Effector memory CD8-positive, alpha-beta T cell (primary cell): ENCODE measurements at regions not wholly inside any gene's neighbourhood (a gene's known extent, or its start where the extent isn't known, plus 50 kb on each side); places are given as distances from the start of the nearest gene placed in this dataset.

Source experiments
- ATAC-seq: fragments of 150-1000 bp; cut with Tn5 transposase; replicated peaks from 2 replicates; pipeline ENCODE4 v1.10.0; 2021; ENCODE audit warnings: mild to moderate bottlenecking, moderate library complexity
- DNase-seq, 3 experiments: peaks; one replicate each; pipeline ENCODE4 v3.0.0; 2021
- H3K27ac Mint-ChIP-seq, 2 donors: one replicate each; pipeline ENCODE4 v1.8.0; 2022; ENCODE audit warnings: mild to moderate bottlenecking in 2 of 2, mixed read lengths in 2 of 2, moderate library complexity in 2 of 2
- H3K27me3 Mint-ChIP-seq, 2 donors: one replicate each; pipeline ENCODE4 v1.8.0; 2022; ENCODE audit warnings: mixed read lengths in 2 of 2
- H3K36me3 Mint-ChIP-seq: one replicate; pipeline ENCODE4 v1.8.0; 2022; ENCODE audit warnings: mild to moderate bottlenecking, moderate library complexity, mixed read lengths; ENCODE audit not compliant: insufficient read depth
- H3K4me1 Mint-ChIP-seq, 2 donors: one replicate each; pipeline ENCODE4 v1.8.0; 2022; ENCODE audit warnings: low read depth in 2 of 2, mixed read lengths in 2 of 2
- H3K4me3 Mint-ChIP-seq, 2 donors: one replicate each; pipeline ENCODE4 v1.8.0; 2022; ENCODE audit warnings: mild to moderate bottlenecking in 2 of 2, mixed read lengths in 2 of 2, moderate library complexity in 2 of 2
- H3K9me3 Mint-ChIP-seq, 2 donors: one replicate each; pipeline ENCODE4 v1.8.0; 2022; ENCODE audit warnings: mixed read lengths in 2 of 2

DNA sequence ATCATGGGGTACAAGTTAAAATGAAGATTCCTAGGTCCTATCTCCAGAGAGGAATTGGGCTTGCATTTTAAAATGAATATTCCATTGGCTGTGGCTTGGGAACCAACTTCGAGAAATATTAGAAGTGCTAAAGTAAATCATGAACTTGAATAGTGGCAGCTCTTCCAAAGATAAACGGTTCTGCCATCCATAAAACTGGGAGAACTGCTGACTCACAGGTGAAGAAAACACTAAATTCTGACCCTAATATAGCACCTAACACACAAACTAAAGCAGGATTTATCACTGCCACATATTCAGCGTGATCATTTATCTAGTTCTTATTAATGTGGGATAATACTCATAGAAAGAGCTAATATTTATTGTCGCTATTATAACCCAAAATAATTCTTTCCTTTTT lies 508.1 kb upstream of the ID4 start:
- Mint-ChIP-seq H3K27me3 (no peaks in the 10 kb centered on the region), H3K4me1 (no peaks in the 10 kb centered on the region), H3K27ac (no peak overlapping the region), H3K9me3 (peaks cover 0 to 4% of the 10 kb centered on the region in 2 donors), H3K4me3 (no peak overlapping the region), H3K36me3 (no peaks in the 10 kb centered on the region)
- DNase-seq (no peak), ATAC-seq (no peak)

DNA sequence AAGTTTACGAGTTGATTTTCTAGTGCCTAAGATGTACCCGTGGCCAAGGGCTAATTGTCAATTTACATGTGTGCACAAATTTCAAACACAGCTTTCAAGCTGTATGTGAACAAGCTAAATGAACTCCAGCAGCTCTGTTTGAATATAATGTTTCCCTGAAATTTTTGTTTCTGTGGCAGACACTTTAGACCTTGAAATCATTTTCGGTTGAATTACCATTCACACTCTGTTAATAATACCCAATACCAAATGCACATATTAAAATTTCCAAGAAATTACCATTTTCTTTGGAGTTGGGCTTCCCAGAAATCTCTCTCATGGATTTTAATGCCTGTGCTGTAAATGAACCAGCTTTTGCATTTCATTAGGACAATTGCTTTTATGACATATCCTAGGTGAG lies 506.1 kb upstream of the ID4 start:
- Mint-ChIP-seq H3K4me1 (no peaks in the 10 kb centered on the region), H3K36me3 (no peaks in the 10 kb centered on the region), H3K9me3 (peaks cover 7% of the 10 kb centered on the region in 2 donors), H3K27me3 (no peaks in the 10 kb centered on the region), H3K27ac (no peak overlapping the region), H3K4me3 (no peak overlapping the region)
- DNase-seq (no peak), ATAC-seq (no peak)

DNA sequence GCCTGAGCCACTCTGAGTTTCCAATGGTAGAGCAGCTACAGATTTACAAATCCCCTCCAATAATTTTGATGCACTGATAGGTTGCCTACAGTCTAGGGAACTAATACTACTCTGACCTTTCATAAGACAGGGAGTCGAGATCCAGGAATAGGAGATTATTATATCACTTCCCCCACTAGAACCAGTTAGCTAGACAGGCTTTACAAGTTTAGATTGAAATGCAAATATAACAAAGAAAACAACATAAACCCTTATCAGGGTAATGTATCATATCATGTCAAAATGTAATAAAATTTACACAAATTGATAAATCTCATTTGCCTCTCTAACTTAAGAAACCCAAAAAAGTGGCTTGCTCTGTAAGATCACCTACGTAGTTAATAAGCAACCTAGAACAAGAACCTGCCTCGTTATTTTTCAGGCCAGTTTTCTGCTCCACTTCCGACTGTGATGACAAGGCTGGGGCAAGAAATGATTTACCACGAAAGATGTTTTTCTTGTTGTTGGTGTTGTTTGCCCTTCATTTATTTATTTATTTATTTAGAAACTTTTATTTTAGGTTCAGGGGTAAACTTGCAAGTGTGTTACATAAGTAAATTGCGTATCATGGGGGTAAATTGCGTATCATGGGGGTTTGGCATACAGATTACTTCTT lies 504.2 kb upstream of the ID4 start:
- no peak overlapping the region for H3K27ac Mint-ChIP-seq
- no peak for ATAC-seq

DNA sequence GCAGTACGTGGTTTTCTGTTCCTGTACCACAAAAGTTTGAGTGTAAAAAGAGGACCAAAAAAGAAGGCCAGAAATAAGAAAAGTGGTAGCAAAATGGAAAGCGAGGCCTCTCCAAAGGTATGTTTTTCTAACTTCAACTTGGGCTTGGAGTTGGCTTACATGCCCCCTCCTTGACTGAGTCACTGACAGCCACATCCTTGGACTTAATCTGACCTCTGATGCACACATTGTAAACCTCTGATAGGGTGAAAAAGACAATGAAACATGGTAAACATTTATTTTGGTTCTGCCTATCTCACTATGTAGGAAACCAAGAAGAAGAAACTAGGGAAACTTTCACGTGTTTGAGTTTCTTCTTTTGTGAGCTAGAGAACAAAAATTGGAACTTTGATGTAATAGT lies 503.2 kb upstream of the ID4 start:
- no peaks in the 10 kb centered on the region for H3K27me3 Mint-ChIP-seq
- H3K36me3 Mint-ChIP-seq, result no peaks in the 10 kb centered on the region
- ATAC-seq (no peak), DNase-seq (no peak)
- H3K4me1 Mint-ChIP-seq, result no peaks in the 10 kb centered on the region
- peaks cover 7 to 8% of the 10 kb centered on the region in 2 donors for H3K9me3 Mint-ChIP-seq
- no peak overlapping the region for H3K27ac Mint-ChIP-seq
- H3K4me3 Mint-ChIP-seq, result no peak overlapping the region

More for the DNA sequence above, 504.2 kb upstream of the ID4 start:
- Mint-ChIP-seq H3K36me3 (no peaks in the 10 kb centered on the region), H3K4me1 (no peaks in the 10 kb centered on the region), H3K27me3 (no peaks in the 10 kb centered on the region), H3K9me3 (peaks cover 7 to 8% of the 10 kb centered on the region in 2 donors), H3K4me3 (no peak overlapping the region)
- DNase-seq, result no peak

DNA sequence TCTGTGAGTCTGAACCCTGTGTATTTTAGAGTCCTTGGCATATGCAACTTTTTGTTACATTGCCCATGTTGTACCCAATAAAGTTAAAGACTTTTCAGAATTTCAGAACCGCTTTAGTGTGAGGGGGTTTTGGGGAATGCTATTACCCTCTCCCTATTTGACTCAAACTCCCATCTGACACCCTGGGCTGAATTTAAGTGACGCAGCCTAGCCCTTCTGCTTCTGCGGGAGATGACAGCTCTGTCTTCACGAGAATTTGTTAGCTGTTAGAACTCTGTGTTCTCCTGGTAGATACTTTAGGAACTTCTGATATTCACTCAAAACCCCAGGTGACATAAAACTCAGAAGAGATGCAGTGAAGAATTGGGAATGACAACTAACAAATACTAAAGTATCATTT lies 500.6 kb upstream of the ID4 start:
- DNase-seq (no peak), ATAC-seq (no peak)
- H3K4me3 Mint-ChIP-seq, result no peak overlapping the region
- H3K36me3 Mint-ChIP-seq, result no peaks in the 10 kb centered on the region
- H3K27ac Mint-ChIP-seq, result no peak overlapping the region
- H3K9me3 Mint-ChIP-seq, result peaks cover 7 to 8% of the 10 kb centered on the region in 2 donors
- no peaks in the 10 kb centered on the region for H3K27me3 Mint-ChIP-seq
- no peaks in the 10 kb centered on the region for H3K4me1 Mint-ChIP-seq

DNA sequence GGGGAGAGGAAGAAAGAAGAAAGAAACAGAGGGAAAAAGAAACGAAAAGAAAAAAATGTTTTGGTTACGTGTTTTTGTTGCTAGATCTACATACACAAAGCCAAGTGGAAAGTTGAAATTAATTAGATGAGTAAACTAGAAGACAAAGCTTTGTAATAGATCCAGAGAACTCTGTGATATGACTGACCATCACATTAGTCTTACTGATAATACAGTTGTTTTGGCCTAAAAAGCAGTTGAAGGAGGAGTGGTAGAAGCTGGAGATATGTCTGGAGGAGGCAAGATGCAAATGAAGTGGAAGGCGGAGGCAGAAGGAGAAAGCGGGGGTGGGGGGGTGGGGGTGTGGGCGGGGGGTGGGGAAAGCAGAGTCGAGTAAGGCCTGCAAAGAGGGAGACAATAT lies 500.1 kb upstream of the ID4 start:
- Mint-ChIP-seq H3K4me3 (no peak overlapping the region), H3K27ac (no peak overlapping the region), H3K9me3 (peaks cover 7 to 8% of the 10 kb centered on the region in 2 donors), H3K4me1 (no peaks in the 10 kb centered on the region), H3K27me3 (no peaks in the 10 kb centered on the region), H3K36me3 (no peaks in the 10 kb centered on the region)
- ATAC-seq (no peak), DNase-seq (no peak)

DNA sequence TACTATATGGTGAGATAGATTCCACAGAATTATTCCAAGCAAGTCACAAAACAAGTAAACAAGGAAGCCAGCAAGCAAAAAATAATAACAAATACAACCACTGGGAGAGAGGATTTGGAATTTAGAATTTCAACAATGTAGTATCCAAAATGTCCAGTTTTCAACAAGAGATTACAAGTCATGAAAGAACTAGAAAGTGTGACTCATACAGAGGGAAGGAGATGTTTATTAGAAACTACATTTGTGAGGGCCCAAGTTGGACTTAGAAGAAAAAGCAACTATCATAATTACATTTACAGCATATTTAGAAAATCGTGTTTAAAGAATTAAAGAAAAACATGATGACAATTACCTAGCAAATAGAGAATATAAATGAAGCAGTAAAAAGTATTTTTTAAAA lies 494.6 kb upstream of the ID4 start:
- Mint-ChIP-seq H3K36me3 (no peaks in the 10 kb centered on the region), H3K27ac (no peak overlapping the region), H3K4me3 (no peak overlapping the region), H3K9me3 (peaks cover 0 to 8% of the 10 kb centered on the region in 2 donors), H3K27me3 (no peaks in the 10 kb centered on the region), H3K4me1 (no peaks in the 10 kb centered on the region)
- ATAC-seq (no peak), DNase-seq (no peak)

DNA sequence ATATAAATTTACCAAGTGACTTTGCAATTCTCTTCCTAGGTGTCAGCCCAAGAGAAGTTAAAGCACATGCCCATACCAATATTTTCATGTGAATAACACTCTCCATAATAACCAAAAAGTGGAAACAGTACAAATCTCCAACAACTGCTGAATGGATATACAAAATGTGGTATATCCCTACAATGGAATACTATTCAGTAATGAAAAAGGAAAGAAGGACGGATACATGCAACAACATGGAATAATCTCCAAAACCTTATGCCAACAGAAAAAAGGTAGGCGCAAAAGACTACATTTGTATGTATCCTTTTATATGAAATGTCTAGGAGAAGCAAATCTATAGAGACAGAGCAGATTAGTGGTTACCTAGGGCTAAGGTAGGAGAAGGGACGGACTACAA lies 487.7 kb upstream of the ID4 start:
- Mint-ChIP-seq H3K27me3 (no peaks in the 10 kb centered on the region), H3K36me3 (no peaks in the 10 kb centered on the region), H3K4me1 (no peaks in the 10 kb centered on the region), H3K9me3 (peaks cover 9 to 22% of the 10 kb centered on the region in 2 donors), H3K4me3 (no peak overlapping the region), H3K27ac (no peak overlapping the region)
- DNase-seq (no peak), ATAC-seq (no peak)

DNA sequence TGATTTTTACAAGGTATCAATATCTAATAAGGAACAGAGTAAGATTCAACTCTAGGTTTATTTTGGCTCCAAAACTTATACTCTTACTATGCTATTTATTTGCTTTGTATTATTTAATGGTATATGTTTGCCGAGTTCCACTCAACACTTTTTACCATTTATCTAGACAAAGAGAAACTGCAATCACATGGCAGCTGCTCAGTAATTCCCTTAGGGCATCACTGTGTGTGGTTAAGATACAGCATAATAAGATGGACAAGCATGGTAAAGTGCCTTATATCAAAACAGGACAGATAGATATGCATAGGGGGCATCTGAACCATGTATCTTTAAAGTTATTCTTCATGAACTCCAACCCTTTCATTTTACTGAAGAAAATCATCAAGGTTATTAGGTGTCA lies 483.0 kb upstream of the ID4 start:
- H3K4me1 Mint-ChIP-seq, result no peaks in the 10 kb centered on the region

DNA sequence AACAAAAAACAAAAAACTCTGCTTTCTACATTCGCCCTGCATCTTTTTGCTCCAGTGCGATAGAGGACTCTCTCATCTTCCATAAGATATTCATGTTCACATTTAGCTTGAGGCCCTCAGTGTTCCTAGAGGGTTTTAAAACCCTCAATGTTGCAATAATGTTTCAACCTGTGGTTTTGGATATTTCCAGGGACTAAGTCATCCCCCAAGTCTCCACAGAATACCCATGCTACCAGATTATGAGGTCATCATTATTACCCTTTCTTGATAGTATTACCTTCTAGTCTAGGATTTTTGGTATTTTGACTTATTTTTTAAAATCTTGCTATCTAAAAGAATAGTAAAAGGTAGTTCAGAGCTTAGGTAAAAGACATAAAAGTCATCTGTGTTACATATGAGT lies 480.5 kb upstream of the ID4 start:
- Mint-ChIP-seq H3K27me3 (no peaks in the 10 kb centered on the region), H3K4me1 (no peaks in the 10 kb centered on the region), H3K36me3 (peaks cover 3% of the 10 kb centered on the region), H3K4me3 (no peak overlapping the region), H3K27ac (no peak overlapping the region), H3K9me3 (peaks cover 0 to 4% of the 10 kb centered on the region in 2 donors)
- ATAC-seq (no peak), DNase-seq (no peak)

More for the DNA sequence above, 483.0 kb upstream of the ID4 start:
- Mint-ChIP-seq H3K4me3 (no peak overlapping the region), H3K36me3 (peaks cover 3% of the 10 kb centered on the region), H3K27ac (no peak overlapping the region), H3K27me3 (no peaks in the 10 kb centered on the region), H3K9me3 (peaks cover 6 to 9% of the 10 kb centered on the region in 2 donors)
- ATAC-seq, result no peak
- no peak for DNase-seq

DNA sequence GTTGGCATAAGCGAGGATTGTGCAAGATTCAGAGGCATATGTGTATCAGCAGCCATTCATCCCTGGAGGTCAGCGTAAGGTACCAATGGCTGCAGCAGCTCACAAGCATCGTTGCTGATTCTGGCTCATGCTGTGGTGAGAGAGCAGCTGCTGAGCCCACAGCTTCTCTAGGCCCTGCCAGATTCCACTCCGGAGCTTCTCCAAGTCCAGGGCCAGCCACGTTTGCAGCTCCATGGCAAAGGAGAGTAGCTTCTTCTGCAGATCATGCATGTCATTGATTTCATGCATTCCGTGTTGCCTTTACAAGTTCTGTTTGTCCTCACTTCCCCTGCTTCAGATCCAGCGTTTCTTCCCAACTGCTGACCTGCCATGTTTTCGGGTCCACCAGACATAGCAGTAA lies 474.8 kb upstream of the ID4 start:
- H3K27me3 Mint-ChIP-seq, result no peaks in the 10 kb centered on the region
- H3K36me3 Mint-ChIP-seq, result peaks cover 3% of the 10 kb centered on the region
- no peak for ATAC-seq
- no peaks in the 10 kb centered on the region for H3K4me1 Mint-ChIP-seq
- no peak overlapping the region for H3K4me3 Mint-ChIP-seq
- H3K9me3 Mint-ChIP-seq, result peaks cover 6 to 9% of the 10 kb centered on the region in 2 donors
- no peak for DNase-seq
- no peak overlapping the region for H3K27ac Mint-ChIP-seq

DNA sequence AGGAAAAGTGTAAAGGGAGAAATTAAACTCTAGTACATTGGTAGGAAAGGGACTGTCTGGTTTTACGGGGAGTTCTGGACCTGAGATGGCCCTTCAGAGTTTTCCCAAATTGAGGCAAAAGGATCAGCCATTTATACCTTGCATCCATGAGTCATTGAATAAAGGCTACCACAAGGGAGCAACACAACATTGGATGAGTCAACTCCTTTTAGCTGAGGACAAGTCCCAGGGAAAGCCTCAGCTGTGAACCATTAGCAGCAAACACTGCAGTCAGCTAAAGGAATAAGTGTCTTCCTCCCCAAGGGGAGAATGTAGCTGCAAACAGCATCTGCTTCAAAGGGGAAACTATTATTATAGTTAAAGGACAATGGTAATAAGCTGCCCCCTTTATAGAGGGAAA lies 468.7 kb upstream of the ID4 start:
- Mint-ChIP-seq H3K4me3 (no peak overlapping the region), H3K36me3 (no peaks in the 10 kb centered on the region), H3K4me1 (no peaks in the 10 kb centered on the region), H3K27me3 (no peaks in the 10 kb centered on the region), H3K27ac (no peak overlapping the region), H3K9me3 (peaks cover 0 to 15% of the 10 kb centered on the region in 2 donors)
- DNase-seq (no peak), ATAC-seq (no peak)

DNA sequence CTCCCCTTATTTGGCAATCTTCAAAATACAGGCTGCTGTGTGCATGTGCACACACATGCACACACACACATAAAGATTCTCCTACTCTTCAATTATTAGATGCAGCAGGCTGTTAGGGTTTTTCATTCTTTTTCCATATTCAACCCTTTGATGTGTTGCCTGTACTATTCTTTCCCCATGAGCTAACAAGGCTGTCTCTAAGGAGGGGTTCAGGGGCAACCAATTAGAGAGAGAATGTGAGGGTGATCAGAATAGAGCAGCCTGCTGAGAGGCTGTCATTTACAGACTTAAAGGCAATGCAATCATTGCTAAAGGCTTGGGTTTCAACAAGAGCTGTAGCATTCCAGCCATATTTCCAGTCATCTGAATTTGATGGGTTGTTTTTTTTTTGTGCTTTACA lies 467.4 kb upstream of the ID4 start:
- H3K4me3 Mint-ChIP-seq, result no peak overlapping the region
- no peaks in the 10 kb centered on the region for H3K27me3 Mint-ChIP-seq
- ATAC-seq (no peak), DNase-seq (no peak)
- no peak overlapping the region for H3K27ac Mint-ChIP-seq
- no peaks in the 10 kb centered on the region for H3K4me1 Mint-ChIP-seq
- peaks cover 0 to 16% of the 10 kb centered on the region in 2 donors for H3K9me3 Mint-ChIP-seq
- no peaks in the 10 kb centered on the region for H3K36me3 Mint-ChIP-seq

DNA sequence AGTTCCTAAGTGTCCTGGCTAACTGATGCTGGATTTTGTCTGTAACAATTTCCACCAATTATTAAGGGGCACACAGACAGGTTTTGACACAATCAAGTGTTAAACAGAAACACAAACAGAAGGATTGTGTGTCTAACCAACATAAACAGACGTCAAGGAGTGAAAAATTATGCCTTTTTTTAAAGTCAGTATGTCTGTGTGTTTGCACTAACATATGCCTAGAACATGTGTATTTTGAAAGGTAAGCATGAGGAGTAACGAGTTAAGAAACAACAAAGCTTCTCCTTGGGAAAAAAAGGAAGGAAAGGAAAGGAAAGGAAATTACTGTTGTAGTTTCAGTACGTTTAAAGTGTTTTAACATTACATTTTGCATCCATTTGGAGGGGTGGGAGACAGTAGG lies 466.3 kb upstream of the ID4 start:
- no peak for ATAC-seq
- Mint-ChIP-seq H3K36me3 (no peaks in the 10 kb centered on the region), H3K4me1 (no peaks in the 10 kb centered on the region), H3K4me3 (no peak overlapping the region), H3K27me3 (no peaks in the 10 kb centered on the region), H3K27ac (no peak overlapping the region), H3K9me3 (peaks cover 0 to 17% of the 10 kb centered on the region in 2 donors)
- DNase-seq, result no peak

DNA sequence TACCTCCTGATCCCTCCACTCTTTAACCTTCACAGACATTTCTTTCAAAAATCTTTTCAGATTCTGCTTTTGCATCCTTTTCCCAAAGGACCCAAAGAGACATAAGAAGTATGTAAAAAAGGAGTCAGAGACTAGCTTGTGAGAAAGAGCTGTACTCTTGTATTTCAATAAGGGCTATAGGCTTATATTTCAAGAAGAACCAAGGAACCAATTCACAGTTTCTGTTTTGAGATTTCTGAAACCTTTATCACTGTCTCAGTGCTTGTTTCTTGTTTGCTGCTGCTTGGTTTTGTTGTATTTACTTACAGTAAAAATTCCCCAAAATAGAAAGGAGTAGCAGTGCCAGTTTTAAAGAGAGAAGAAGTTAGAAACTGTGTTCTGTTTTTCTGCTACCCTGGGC lies 461.6 kb upstream of the ID4 start:
- no peaks in the 10 kb centered on the region for H3K36me3 Mint-ChIP-seq
- H3K4me1 Mint-ChIP-seq, result no peaks in the 10 kb centered on the region
- H3K27me3 Mint-ChIP-seq, result no peaks in the 10 kb centered on the region
- no peak overlapping the region for H3K4me3 Mint-ChIP-seq
- peaks cover 7 to 13% of the 10 kb centered on the region in 2 donors for H3K9me3 Mint-ChIP-seq
- ATAC-seq, result no peak
- H3K27ac Mint-ChIP-seq, result no peak overlapping the region
- no peak for DNase-seq
